MV-4-11 (cell line): ENCODE measurements at regions not wholly inside any gene's neighbourhood (a gene's known extent, or its start where the extent isn't known, plus 50 kb on each side); places are given as distances from the start of the nearest gene placed in this dataset.
"Not testable (repeated sequence)": the region's sequence is repeated elsewhere in the genome, so short reads cannot be mapped to it uniquely, and the experiment has no call there.

Source experiments
- DNase-seq: peaks from one replicate; lab custom pipeline; 2025; lab: John Stamatoyannopoulos, UW

- no peak for DNase-seq
These were observed 79.4 kb downstream of the IGLL1 start for GRCh38 chr22:23500508-23501260.

- DNase-seq: no peak
These were observed 80.1 kb downstream of the IGLL1 start for GRCh38 chr22:23499845-23500500.

- DNase-seq: no peak
These were observed 81.0 kb downstream of the IGLL1 start for GRCh38 chr22:23498811-23499798.

DNA sequence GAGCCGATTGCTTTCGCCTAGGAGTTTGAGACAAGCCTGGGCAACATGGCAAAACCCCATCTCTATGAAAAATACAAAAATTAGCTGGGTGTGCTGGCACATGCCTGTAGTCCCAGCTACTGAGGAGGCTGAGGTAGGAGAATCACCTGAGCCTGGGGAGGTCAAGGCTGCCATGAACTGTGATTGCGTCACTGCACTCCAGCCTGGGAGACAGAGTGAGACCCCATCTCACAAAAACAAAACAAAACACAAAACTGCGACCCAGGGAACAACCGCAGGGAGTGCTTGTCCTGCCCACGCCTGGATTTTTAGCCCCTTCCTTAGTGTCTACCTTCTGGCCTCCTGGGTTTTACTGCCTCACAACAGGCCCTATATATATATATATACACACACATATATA, 82.2 kb downstream of the IGLL1 start:
- DNase-seq: not testable (repeated sequence)

DNA sequence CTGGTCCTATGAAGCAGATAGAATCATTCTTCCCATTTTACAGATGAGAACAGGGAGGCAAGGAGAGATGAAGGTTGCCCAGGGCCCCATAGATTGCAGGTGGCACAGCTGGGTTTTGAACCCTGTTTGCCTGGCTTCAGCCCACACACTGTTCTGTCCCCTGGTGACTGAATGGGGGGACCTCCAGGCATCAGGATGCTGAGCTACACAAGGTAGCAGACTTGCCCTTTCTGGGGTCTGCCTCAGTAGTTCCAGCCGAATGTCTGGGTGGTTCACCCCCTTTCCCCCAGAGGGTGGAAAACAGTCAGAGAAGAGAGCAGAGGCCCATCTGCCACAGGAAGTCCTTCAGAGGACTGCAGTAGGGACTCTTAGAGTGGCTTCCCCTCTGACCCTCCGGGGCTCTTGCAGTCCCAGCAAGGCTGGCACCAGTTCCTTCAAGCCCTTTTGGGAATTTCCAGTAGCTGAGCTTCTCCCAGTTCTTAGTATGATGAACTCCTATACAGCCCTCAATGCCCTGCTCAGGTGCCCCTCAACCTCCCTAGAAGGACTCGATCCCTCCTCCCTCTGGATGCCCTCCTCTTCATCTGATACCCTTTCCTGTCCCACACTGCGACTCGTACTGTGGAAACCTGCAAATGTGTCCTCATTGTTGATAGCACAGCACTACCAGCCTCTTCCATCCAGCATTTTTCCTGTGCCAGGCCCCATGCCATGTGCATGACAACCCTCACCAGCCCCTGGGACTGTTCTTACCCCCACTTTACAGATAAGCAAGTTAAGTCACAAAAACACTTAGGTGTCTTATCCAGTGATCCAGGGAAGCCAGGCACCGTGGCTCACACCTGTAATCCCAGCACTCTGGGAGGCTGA, 82.8 kb downstream of the IGLL1 start:
- no peak for DNase-seq

GRCh38 chr22:23496445-23496833, 83.7 kb downstream of the IGLL1 start:
- DNase-seq: no peak

DNA sequence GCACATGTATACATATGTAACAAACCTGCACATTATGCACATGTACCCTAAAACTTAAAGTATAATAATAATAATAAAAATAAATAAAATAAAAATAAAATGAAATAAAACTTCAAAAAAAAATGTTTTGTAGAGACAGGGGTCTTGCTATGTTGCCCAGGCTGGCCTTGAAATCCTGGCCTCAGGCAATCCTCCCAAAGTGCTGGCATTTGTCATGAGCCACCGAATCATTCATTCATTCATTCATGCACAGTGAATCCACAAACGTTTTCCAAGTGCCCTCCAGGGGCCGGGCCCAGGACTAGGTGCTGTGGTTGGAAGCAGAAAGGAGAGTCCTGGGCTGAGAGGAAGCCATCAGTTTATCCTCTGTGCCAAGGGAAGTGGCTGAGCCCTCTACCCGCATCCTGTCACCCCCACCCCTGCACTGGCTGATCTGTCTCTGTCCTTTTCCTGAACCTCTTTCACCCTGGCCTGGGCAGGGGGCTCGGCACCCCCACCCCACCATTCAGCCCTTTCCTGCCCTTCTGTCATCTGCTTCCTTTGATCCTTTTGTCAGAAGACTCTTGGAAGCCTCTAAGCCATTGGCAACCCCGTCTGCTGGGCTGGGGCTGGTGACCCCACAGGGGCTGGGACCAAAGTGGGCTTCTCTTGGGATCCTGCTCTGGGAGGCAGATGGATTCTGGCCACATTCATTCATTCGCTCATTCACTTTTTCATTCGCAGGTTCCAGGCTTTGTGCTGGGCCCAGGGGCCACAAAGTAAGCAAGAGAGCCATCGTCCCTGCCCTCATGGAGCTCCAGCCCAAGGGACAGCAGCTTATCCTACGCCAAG, 84.3 kb downstream of the IGLL1 start:
- DNase-seq: no peak

- no peak for DNase-seq
These were observed 85.2 kb downstream of the IGLL1 start for GRCh38 chr22:23494930-23495266.

GRCh38 chr22:23485490-23485889, 94.6 kb downstream of the IGLL1 start:
- DNase-seq: no peak

- no peak for DNase-seq
These were observed 95.4 kb downstream of the IGLL1 start for GRCh38 chr22:23484651-23485050.

GRCh38 chr22:23481369-23481768, 98.7 kb downstream of the IGLL1 start:
- DNase-seq: no peak

- peak; percentile 38 for DNase-seq
These were observed 101.9 kb downstream of the IGLL1 start for GRCh38 chr22:23478175-23478574.

GRCh38 chr22:23474531-23474930, 105.6 kb downstream of the IGLL1 start:
- not testable (repeated sequence) for DNase-seq

GRCh38 chr22:23473901-23474300, 106.2 kb downstream of the IGLL1 start:
- no peak for DNase-seq

DNA sequence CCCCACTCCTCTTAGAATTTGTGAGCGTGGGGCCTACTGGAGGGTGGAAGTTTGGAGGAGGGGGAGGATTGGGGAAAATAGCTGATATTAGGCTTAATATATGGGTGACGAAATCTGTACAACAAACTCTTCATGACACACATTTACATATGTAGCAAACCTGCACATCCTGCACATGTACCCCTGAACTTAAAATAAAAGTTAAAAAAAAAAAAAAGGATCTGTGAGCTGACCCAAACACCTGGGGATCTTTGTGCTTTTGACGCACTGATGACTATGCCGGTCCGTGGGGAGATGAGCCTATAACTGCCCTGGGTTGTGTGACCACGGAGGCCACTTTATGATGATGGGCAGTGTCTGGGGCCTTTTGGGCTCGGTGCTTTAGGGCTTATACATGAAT, 107.7 kb downstream of the IGLL1 start:
- DNase-seq: not testable (repeated sequence)

DNA sequence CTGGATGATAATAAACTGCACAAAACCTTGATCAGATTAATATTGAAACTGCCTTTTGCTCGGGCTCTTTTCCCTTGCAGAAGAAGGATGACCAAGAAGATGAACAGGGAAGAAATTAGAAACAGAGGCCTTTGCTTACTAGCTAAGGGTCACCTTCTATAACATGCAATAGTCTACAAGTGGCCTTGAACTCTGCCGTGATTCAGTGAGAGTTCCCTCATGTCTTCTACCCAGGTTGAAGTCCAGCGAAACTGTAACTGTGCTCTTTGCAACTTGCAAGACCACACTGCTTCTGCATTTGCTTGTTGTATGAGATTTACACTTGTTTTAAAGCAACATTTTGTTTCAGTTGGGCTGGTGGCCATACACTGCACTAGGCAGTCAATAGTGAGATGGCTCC, 108.4 kb downstream of the IGLL1 start:
- DNase-seq: no peak

GRCh38 chr22:23470811-23471389, 109.2 kb downstream of the IGLL1 start:
- no peak for DNase-seq

DNA sequence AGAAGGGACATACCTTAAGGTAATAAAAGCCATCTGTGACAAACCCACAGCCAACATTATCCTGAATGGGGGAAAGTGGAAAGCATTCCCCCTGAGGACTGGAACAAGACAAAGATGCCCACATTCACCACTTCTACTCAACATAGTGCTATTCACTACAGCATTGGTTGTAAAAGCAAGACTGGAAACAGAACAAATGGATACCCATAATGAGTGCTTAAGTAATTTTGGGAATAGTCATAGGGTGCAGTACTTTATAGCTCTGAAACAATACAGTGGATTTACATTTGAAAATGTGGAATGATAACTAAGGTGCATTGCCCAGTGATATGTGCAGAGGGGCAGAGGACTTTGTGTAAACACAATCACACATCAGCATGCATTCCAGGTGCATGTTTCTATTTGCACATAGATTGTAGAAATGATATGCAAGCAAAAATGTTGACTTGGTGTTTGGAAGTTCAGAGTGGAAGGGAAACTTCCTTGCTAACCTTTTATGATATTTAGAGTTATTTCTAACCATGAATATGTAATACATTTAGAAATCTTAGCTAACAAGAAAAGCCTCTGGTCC, 112.3 kb downstream of the IGLL1 start:
- no peak for DNase-seq

- no peak for DNase-seq
These were observed 113.7 kb downstream of the IGLL1 start for GRCh38 chr22:23466351-23466750.

DNA sequence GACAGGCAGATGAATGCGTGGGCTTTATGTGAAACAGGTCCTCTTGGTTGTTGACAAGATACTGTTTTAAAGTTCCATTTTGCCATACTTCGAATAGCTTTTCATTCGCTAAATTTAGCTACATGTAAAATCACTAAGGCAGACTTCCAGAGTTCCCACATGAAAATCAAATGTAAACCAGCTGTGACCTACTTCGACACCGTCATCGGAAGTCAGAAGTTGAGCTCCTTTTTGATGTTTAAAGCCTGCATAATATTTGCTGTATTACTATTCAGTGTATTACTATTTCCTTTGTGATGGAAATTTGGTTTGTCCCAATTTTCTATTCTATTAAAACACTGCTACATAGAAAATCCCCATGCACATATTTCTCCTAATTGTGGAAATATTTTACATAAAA, 115.3 kb downstream of the IGLL1 start:
- DNase-seq: not testable (repeated sequence)
